H9 (cell line): ENCODE measurements at regions not wholly inside any gene's neighbourhood (a gene's known extent, or its start where the extent isn't known, plus 50 kb on each side); places are given as distances from the start of the nearest gene placed in this dataset.

Source experiments
- DNase-seq: peaks from one replicate; pipeline ENCODE4 v3.0.0-alpha.2; 2017
- H2AFZ ChIP-seq: one replicate; pipeline ENCODE4 v1.6.1; 2013; ENCODE audit warnings: mild to moderate bottlenecking, low read length, control low read depth, moderate library complexity
- H2AK5ac ChIP-seq: 2 replicates; pipeline ENCODE4 v1.6.1; 2013; ENCODE audit warnings: low read length, control low read depth, mixed read lengths; ENCODE audit not compliant: insufficient read length
- H2BK120ac ChIP-seq: one replicate; pipeline ENCODE4 v1.6.1; 2013; ENCODE audit warnings: low read depth, mild to moderate bottlenecking, low read length, control low read depth, inconsistent platforms; ENCODE audit not compliant: poor library complexity, severe bottlenecking
- H2BK12ac ChIP-seq: 2 replicates; pipeline ENCODE4 v1.6.1; 2013; ENCODE audit warnings: low read length, control low read depth, mixed read lengths, low read depth; ENCODE audit not compliant: insufficient read length
- H2BK15ac ChIP-seq: 2 replicates; pipeline ENCODE4 v1.6.1; 2013; ENCODE audit warnings: low read depth, low read length, control low read depth
- H2BK20ac ChIP-seq: one replicate; pipeline ENCODE4 v1.6.1; 2013; ENCODE audit warnings: low read depth, mild to moderate bottlenecking, low read length, control low read depth, inconsistent platforms; ENCODE audit not compliant: poor library complexity, severe bottlenecking
- H2BK5ac ChIP-seq: 2 replicates; pipeline ENCODE4 v1.6.1; 2013; ENCODE audit warnings: low read length, control low read depth, mixed read lengths; ENCODE audit not compliant: insufficient read length
- H3K14ac ChIP-seq: 2 replicates; pipeline ENCODE4 v1.6.1; 2013; ENCODE audit warnings: low read length, control low read depth; ENCODE audit not compliant: insufficient read depth
- H3K18ac ChIP-seq: 2 replicates; pipeline ENCODE4 v1.6.1; 2013; ENCODE audit warnings: low read depth, mild to moderate bottlenecking, mixed read lengths, low read length, control low read depth; ENCODE audit not compliant: insufficient read length
- H3K23ac ChIP-seq: 2 replicates; pipeline ENCODE4 v1.6.1; 2013; ENCODE audit warnings: low read length, control low read depth, mixed read lengths, low read depth; ENCODE audit not compliant: insufficient read length
- H3K23me2 ChIP-seq: 2 replicates; pipeline ENCODE4 v1.6.1; 2013; ENCODE audit warnings: low read depth, mild to moderate bottlenecking, mixed read lengths, low read length, control low read depth; ENCODE audit not compliant: insufficient read length, poor library complexity, severe bottlenecking
- H3K27ac ChIP-seq: 2 replicates; pipeline ENCODE4 v1.5.1; 2013; ENCODE audit warnings: low read length, control low read depth, mixed read lengths, low read depth; ENCODE audit not compliant: insufficient read length
- H3K27me3 ChIP-seq: 2 replicates; pipeline ENCODE4 v1.6.1; 2013; ENCODE audit warnings: low read length, control low read depth, inconsistent platforms; ENCODE audit not compliant: insufficient read depth
- H3K4ac ChIP-seq: 2 replicates; pipeline ENCODE4 v1.6.1; 2013; ENCODE audit warnings: low read depth, mild to moderate bottlenecking, control low read depth, inconsistent platforms, low read length, moderate library complexity
- H3K4me1 ChIP-seq: 2 replicates; pipeline ENCODE4 v1.6.1; 2013; ENCODE audit warnings: low read length, control low read depth, inconsistent platforms; ENCODE audit not compliant: insufficient read depth
- H3K4me2 ChIP-seq: 2 replicates; pipeline ENCODE4 v1.6.1; 2013; ENCODE audit warnings: low read length, control low read depth, mixed read lengths; ENCODE audit not compliant: insufficient read length, insufficient read depth
- H3K56ac ChIP-seq: 2 replicates; pipeline ENCODE4 v1.6.1; 2013; ENCODE audit warnings: low read depth, mild to moderate bottlenecking, mixed read lengths, low read length, control low read depth; ENCODE audit not compliant: insufficient read length
- H3K79me1 ChIP-seq: 2 replicates; pipeline ENCODE4 v1.6.1; 2013; ENCODE audit warnings: low read depth, mild to moderate bottlenecking, moderate library complexity, low read length, control low read depth, inconsistent platforms; ENCODE audit not compliant: insufficient read depth, poor library complexity, severe bottlenecking
- H3K79me2 ChIP-seq: 2 replicates; pipeline ENCODE4 v1.6.1; 2013; ENCODE audit warnings: low read length, control low read depth, inconsistent platforms; ENCODE audit not compliant: insufficient read depth
- H3K9ac ChIP-seq: 2 replicates; pipeline ENCODE4 v1.6.1; 2013; ENCODE audit warnings: low read length, control low read depth, mixed read lengths; ENCODE audit not compliant: insufficient read length; ENCODE audit errors: extremely low read depth
- H3K9me3 ChIP-seq: one replicate; pipeline ENCODE4 v1.6.1; 2013; ENCODE audit warnings: low read depth, low read length, inconsistent platforms; ENCODE audit not compliant: control insufficient read depth
- H3T11ph ChIP-seq: one replicate; pipeline ENCODE4 v1.6.1; 2013; ENCODE audit warnings: mild to moderate bottlenecking, low read length, control low read depth, inconsistent platforms
- H4K20me1 ChIP-seq: one replicate; pipeline ENCODE4 v1.6.1; 2013; ENCODE audit not compliant: control insufficient read depth, insufficient read length, insufficient read depth
- H4K5ac ChIP-seq: 2 replicates; pipeline ENCODE4 v1.6.1; 2013; ENCODE audit warnings: low read depth, mild to moderate bottlenecking, mixed read lengths, low read length, control low read depth; ENCODE audit not compliant: insufficient read length
- H4K8ac ChIP-seq: replicated peaks from 2 replicates; pipeline ENCODE4 v1.6.1; 2013; ENCODE audit warnings: low read length, control low read depth, mixed read lengths, low read depth; ENCODE audit not compliant: insufficient read length
- H4K91ac ChIP-seq: 2 replicates; pipeline ENCODE4 v1.6.1; 2013; ENCODE audit warnings: low read depth, mild to moderate bottlenecking, moderate library complexity, mixed read lengths, low read length, control low read depth; ENCODE audit not compliant: insufficient read length
- H3K27ac Mint-ChIP-seq, 3 experiments: 2 replicates in 2 of 3; 3 replicates in 1 of 3; pipeline ENCODE4 v1.8.0; 2020 to 2021; ENCODE audit warnings: mixed read lengths in 3 of 3, mild to moderate bottlenecking in 1 of 3, moderate library complexity in 1 of 3
- H3K27me3 Mint-ChIP-seq: 2 replicates; pipeline ENCODE4 v1.8.0; 2021; ENCODE audit warnings: low read depth, mild to moderate bottlenecking, moderate library complexity, mixed read lengths
- H3K36me3 Mint-ChIP-seq, 3 experiments: 2 replicates in 2 of 3; 3 replicates in 1 of 3; pipeline ENCODE4 v1.8.0; 2020 to 2021; ENCODE audit warnings: low read depth in 3 of 3, mixed read lengths in 3 of 3; ENCODE audit not compliant: insufficient read depth in 1 of 3
- H3K4me1 Mint-ChIP-seq, 2 experiments: 2 replicates each; pipeline ENCODE4 v1.8.0; 2020; ENCODE audit warnings: mixed read lengths in 2 of 2
- H3K4me3 Mint-ChIP-seq, 2 experiments: 2 replicates in 1 of 2; 3 replicates in 1 of 2; pipeline ENCODE4 v1.8.0; 2020 to 2021; ENCODE audit warnings: mild to moderate bottlenecking in 2 of 2, mixed read lengths in 2 of 2, moderate library complexity in 1 of 2
- H3K9me3 Mint-ChIP-seq, 2 experiments: 2 replicates in 1 of 2; 3 replicates in 1 of 2; pipeline ENCODE4 v1.8.0; 2020; ENCODE audit warnings: mild to moderate bottlenecking in 2 of 2, mixed read lengths in 2 of 2, moderate library complexity in 1 of 2
- WGBS: extraction: QIAGEN DNeasy Blood & Tissue Kit; methylation state at CpG from one replicate; pipeline ENCODE4 v1.1.7; 2013; ENCODE audit warnings: missing lambda C conversion rate, low lambda C conversion rate, mixed read lengths; ENCODE audit not compliant: insufficient read length; ENCODE audit errors: extremely low coverage; 5-methylcytosine and 5-hydroxymethylcytosine counted together
- TF ChIP-seq, protein P1 (sequence below): fragments of 200-600 bp; sonication (generic); conservative IDR thresholded peaks from 3 replicates; pipeline ENCODE4 v1.8.0; 2021; ENCODE audit warnings: antibody characterized with exemption, mild to moderate bottlenecking

DNA sequence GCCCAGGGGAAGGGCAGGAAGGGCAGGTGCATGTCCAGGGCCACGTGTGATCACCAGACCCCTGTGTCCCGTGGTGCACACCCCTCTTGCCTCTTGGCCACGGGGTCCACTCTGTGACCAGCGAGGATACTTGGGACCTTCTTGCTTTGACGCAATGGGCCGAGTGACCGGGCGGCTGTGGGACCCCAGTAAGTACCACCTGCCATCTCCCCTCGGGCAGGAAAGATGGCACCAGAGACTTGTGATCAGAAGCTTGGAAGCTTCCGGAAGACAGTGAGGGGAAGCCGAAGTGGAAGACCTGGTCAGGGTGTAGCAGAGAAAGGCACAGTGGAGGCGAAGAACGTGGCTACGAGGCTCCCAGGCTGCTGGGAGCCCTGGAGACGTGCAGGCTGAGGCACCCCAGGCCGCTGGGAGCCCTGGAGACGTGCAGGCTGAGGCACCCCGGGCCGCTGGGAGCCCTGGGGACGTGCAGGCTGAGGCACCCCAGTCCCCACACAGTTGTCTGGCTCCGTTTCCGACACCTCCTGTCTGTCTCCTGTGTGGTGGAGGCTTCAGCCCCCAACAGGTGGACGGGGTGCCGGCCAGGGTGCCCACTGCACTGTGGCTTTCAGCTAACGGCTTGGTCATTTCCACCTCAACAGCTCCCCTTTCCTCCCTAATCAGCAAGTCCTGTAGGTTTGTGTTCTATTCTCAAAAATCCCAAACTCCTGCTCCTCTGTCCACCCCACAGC is 663.5 kb downstream of the BRD1 start:
- Histone ChIP-seq H3K4me2 (no peak overlapping the region), H2AK5ac (no peak overlapping the region), H2AFZ (no peak overlapping the region), H3K4ac (no peak overlapping the region), H4K91ac (no peak overlapping the region), H3K14ac (no peak overlapping the region; the same call in 1 of the 2 replicates), H3K79me2 (no peaks in the 10 kb centered on the region), H4K20me1 (no peaks in the 10 kb centered on the region), H4K8ac (no peak overlapping the region), H3K18ac (no peak overlapping the region), H3K27ac (no peak overlapping the region), H3K23me2 (no peaks in the 10 kb centered on the region), H3K23ac (no peak overlapping the region), H2BK15ac (no peak overlapping the region), H3K4me1 (no peaks in the 10 kb centered on the region), H2BK120ac (no peak overlapping the region), H3K9me3 (no peaks in the 10 kb centered on the region), H4K5ac (no peak overlapping the region), H3K27me3 (no peaks in the 10 kb centered on the region), H3K9ac (no peak overlapping the region), H3T11ph (no peak overlapping the region), H3K56ac (no peak overlapping the region), H2BK5ac (no peak overlapping the region), H3K79me1 (no peaks in the 10 kb centered on the region), H2BK20ac (no peak overlapping the region), H2BK12ac (no peak overlapping the region)
- H3K36me3 Mint-ChIP-seq = no peaks in the 10 kb centered on the region
- H3K4me3 Mint-ChIP-seq = no peak overlapping the region
- no peak overlapping the region for H3K27ac Mint-ChIP-seq
- DNase-seq = no peak
- H3K27me3 Mint-ChIP-seq = no peaks in the 10 kb centered on the region; the same call in none of the 2 replicates
- H3K9me3 Mint-ChIP-seq = no peaks in the 10 kb centered on the region; a peak in 2 of 5 replicates
- WGBS = no CpG with 5 or more reads among the region's 25 CpGs
- TF ChIP-seq, protein P1, sequence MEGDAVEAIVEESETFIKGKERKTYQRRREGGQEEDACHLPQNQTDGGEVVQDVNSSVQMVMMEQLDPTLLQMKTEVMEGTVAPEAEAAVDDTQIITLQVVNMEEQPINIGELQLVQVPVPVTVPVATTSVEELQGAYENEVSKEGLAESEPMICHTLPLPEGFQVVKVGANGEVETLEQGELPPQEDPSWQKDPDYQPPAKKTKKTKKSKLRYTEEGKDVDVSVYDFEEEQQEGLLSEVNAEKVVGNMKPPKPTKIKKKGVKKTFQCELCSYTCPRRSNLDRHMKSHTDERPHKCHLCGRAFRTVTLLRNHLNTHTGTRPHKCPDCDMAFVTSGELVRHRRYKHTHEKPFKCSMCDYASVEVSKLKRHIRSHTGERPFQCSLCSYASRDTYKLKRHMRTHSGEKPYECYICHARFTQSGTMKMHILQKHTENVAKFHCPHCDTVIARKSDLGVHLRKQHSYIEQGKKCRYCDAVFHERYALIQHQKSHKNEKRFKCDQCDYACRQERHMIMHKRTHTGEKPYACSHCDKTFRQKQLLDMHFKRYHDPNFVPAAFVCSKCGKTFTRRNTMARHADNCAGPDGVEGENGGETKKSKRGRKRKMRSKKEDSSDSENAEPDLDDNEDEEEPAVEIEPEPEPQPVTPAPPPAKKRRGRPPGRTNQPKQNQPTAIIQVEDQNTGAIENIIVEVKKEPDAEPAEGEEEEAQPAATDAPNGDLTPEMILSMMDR = no peak
- H3K4me1 Mint-ChIP-seq = no peaks in the 10 kb centered on the region
